GM12874 (cell line): ENCODE measurements at regions not wholly inside any gene's neighbourhood (a gene's known extent, or its start where the extent isn't known, plus 50 kb on each side); places are given as distances from the start of the nearest gene placed in this dataset.

Source experiments
- TF ChIP-seq, protein P1 (sequence below): IDR thresholded peaks from 2 replicates; pipeline ENCODE4 v1.5.1; 2011; ENCODE audit warnings: low read depth, mild to moderate bottlenecking, control low read depth, low read length, moderate library complexity; ENCODE audit not compliant: insufficient read depth

DNA sequence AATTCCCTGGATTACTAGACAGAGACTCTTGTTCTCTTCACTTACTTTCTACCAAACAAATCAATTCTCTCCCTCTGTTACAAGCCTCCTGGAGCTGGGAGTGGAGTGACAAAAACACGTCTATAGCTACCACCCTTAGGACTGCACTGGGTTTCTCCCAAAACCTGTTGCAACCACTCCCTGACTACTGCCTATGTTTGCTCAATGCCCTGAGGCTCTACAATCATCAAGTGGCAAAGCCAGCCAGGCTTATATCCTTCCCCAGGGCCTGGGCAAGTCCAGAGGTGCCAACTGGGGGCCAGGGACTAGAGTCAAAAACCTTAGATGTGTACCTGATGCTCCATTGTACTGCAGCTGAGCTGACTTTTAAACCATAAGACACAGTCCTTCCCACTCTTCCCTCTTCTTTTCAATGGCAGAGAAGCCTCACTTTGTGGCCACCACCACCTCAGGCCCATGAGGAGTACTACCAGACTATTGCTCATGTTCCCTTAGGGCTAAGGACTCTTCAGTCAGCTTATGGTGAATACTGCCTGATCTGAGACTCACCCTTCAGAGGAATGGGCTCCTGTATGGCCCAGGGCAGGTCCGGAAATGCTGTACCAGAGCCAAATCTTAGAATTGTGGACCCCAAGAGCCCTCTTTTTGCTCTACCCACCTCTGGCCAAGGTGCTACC is 125.4 kb upstream of the PLCL2 start:
- TF ChIP-seq, protein P1, sequence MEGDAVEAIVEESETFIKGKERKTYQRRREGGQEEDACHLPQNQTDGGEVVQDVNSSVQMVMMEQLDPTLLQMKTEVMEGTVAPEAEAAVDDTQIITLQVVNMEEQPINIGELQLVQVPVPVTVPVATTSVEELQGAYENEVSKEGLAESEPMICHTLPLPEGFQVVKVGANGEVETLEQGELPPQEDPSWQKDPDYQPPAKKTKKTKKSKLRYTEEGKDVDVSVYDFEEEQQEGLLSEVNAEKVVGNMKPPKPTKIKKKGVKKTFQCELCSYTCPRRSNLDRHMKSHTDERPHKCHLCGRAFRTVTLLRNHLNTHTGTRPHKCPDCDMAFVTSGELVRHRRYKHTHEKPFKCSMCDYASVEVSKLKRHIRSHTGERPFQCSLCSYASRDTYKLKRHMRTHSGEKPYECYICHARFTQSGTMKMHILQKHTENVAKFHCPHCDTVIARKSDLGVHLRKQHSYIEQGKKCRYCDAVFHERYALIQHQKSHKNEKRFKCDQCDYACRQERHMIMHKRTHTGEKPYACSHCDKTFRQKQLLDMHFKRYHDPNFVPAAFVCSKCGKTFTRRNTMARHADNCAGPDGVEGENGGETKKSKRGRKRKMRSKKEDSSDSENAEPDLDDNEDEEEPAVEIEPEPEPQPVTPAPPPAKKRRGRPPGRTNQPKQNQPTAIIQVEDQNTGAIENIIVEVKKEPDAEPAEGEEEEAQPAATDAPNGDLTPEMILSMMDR, result no peak

DNA sequence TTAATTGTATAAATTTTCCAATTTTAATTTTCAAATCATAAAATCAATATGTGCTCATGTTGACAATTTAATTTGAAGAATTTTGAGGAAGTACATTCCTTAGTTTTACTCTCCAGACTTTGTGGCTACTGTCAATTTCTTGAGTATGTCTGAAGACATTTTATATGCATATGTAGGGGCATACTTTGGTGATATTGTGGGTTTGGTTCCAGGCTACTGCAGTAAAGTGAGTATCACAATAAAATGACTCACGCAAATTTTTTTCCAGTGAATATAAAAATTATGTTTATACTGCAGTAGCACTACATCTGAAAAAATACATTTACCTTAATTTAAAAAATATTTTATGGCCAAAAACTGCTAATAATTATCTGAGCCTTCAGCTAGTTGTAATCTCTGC is 123.2 kb upstream of the PLCL2 start:
- TF ChIP-seq, protein P1, result no peak

DNA sequence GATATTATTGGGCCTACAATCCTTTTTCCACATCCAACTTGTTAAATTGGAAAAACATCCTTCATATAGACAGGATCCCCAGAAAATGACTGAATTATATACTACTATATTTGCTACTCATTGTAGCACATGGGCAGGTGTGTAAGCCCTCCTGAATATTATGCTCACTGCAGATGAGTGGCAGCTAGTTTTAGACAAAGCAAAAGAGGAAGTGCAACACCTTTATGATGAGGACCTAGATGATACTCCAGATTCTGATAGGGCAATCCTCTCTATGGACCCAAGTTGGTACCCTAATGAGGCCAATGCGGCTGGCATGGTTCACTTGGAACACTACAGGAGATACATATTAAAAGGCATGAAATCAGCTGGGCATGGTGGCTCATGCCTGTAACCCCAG is 119.1 kb upstream of the PLCL2 start:
- TF ChIP-seq, protein P1, result no peak

DNA sequence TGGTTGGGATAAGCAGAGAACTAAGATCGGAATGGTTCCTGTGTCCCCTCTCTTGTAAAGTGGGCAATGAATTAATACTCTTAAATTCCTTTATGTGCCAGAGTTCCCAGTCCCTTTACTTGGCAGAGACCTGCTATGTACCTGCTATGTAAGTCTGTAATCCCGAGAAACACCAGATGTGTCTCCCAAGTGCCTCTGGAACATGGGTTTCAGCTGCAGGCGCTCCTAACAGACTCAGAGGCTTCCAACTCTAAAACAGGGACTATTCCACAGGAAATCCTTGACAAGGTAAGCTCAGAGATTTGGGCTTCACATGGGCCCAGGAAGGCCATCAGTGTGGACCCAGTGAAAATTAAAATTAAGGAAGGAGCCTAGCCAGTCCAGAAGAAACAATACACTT is 117.7 kb upstream of the PLCL2 start:
- TF ChIP-seq, protein P1, result no peak

DNA sequence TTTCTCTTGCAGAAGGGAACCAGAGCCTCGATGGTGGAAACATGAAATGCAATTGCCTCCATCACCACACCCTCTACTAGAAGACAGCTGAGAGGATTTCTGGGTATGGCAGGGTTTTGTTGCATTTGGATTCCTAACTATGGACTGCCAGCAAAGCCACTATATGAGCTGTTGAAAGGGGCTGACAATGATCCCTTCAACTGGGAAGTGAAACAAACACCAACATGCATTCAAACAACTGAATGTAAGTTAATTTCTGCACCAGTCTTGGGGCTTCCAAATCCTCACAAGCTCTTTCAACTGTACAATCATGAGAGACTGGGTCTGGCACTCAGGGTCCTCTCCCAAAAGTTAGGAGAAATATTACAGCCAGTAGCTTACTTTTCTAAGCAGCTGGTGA is 116.7 kb upstream of the PLCL2 start:
- TF ChIP-seq, protein P1, result no peak

DNA sequence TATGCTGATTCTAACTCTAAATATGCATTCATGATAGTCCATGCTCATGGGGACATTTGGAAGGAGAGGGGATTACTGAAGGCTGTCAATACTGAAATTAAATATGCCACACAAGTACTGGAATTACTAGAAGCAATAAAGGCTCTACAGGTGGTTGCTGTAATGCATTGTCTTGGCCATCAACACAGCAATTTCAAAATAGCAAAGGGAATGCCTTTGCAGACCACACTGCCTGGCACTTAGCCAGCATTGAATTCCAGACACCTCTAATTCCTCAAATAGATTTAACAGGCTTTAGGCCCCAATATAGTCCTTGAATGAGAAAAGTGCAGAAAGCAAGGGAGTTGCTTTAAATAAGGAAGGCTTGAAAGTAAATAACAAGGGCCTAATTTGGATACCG is 115.8 kb upstream of the PLCL2 start:
- TF ChIP-seq, protein P1, result no peak

DNA sequence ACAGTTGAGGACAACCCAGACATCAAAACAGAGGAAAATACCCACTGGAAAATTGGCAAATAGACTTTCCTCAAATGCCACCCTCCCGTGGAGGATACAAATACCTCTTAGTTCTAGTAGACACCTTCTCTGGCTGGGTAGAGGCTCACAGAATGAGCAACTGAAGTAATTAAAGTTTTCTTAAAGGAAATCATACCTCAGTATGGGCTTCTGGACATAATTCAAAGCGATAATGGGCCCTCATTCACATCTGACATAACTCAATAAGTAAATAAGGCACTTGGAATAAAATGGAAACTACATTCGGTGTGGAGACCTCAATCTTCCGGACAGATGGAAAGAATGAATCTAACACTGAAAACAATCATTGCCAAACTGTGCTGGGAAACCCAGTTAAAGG is 115.2 kb upstream of the PLCL2 start:
- TF ChIP-seq, protein P1, result no peak
